Tibial artery (tissue), 4 donors: ENCODE measurements at regions not wholly inside any gene's neighbourhood (a gene's known extent, or its start where the extent isn't known, plus 50 kb on each side); places are given as distances from the start of the nearest gene placed in this dataset.

Source experiments
- DNase-seq, 2 donors: peaks; one replicate each; pipeline ENCODE4 v3.0.0-alpha.2; 2019
- H3K27ac ChIP-seq, 2 donors: fragments of 200-600 bp; sonication (generic) in 1 of 2; 1 replicate in 1 of 2; 2 replicates in 1 of 2; pipeline ENCODE4 v1.5.1; 2018 to 2019; ENCODE audit warnings: mild to moderate bottlenecking in 1 of 2
- H3K27me3 ChIP-seq, 2 donors: fragments of 200-600 bp; sonication (generic) in 1 of 2; one replicate each; pipeline versions ENCODE4 v1.5.1 to v1.6.0; 2016 to 2019
- H3K36me3 ChIP-seq, 3 donors: fragments of 200-600 bp; sonication (generic) in 2 of 3; one replicate each; pipeline ENCODE4 v1.5.1; 2016 to 2019; ENCODE audit warnings: mild to moderate bottlenecking in 2 of 3
- H3K4me1 ChIP-seq, 4 donors: fragments of 200-600 bp; sonication (generic) in 2 of 4; 1 replicate in 3 of 4; 2 replicates in 1 of 4; pipeline ENCODE4 v1.5.1; 2016 to 2019
- H3K4me3 ChIP-seq, 2 donors: fragments of 200-600 bp; sonication (generic) in 1 of 2; 1 replicate in 1 of 2; 2 replicates in 1 of 2; pipeline ENCODE4 v1.5.1; 2018 to 2019; ENCODE audit warnings: mild to moderate bottlenecking in 2 of 2
- H3K9me3 ChIP-seq, 3 donors: fragments of 200-600 bp; sonication (generic) in 1 of 3; one replicate each; pipeline ENCODE4 v1.5.1; 2016 to 2019
- intact Hi-C: fragments of 100-400 bp; cut with DNase I; formaldehyde crosslinking; loops from one replicate; pipeline ENCODE4 v1.15.0; 2023; ENCODE audit warnings: low total_unique reads
- TF ChIP-seq, protein P1 (sequence below), 2 experiments: fragments of 200-600 bp in 1 of 2; fragments of 450-650 bp in 1 of 2; IDR thresholded peaks; one replicate each; pipeline ENCODE4 v1.5.1; 2017 to 2019; ENCODE audit warnings: antibody characterized with exemption in 2 of 2, mild to moderate bottlenecking in 1 of 2, moderate library complexity in 1 of 2

DNA sequence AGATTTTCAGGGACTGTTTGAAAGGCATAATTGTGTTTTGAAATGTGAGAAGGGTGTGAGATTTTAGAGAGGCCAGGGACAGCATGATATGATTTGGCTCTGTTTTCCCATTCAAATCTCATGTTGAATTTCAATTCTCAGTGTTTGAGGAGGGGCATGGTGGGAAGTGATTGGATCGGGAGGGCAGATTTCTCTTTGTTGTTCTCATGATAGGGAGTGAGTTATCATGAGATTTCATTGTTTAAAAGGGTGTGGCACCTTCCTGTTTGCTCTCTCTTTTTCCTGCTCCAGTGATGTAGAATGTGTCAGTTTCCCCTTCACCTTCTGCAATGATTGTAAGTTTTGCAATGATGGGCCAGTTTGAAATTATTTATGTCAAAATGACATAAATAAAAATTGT, 113.0 kb upstream of the PCDH15 start:
- Histone ChIP-seq H3K4me3 (no peak overlapping the region), H3K27ac (no peak overlapping the region), H3K27me3 (no peaks in the 10 kb centered on the region), H3K36me3 (no peaks in the 10 kb centered on the region), H3K9me3 (peaks cover 0 to 8% (median 0%) of the 10 kb centered on the region in 3 donors), H3K4me1 (no peaks in the 10 kb centered on the region)
- no peak for DNase-seq
- intact Hi-C loops, result no loop called here
- TF ChIP-seq, protein P1, sequence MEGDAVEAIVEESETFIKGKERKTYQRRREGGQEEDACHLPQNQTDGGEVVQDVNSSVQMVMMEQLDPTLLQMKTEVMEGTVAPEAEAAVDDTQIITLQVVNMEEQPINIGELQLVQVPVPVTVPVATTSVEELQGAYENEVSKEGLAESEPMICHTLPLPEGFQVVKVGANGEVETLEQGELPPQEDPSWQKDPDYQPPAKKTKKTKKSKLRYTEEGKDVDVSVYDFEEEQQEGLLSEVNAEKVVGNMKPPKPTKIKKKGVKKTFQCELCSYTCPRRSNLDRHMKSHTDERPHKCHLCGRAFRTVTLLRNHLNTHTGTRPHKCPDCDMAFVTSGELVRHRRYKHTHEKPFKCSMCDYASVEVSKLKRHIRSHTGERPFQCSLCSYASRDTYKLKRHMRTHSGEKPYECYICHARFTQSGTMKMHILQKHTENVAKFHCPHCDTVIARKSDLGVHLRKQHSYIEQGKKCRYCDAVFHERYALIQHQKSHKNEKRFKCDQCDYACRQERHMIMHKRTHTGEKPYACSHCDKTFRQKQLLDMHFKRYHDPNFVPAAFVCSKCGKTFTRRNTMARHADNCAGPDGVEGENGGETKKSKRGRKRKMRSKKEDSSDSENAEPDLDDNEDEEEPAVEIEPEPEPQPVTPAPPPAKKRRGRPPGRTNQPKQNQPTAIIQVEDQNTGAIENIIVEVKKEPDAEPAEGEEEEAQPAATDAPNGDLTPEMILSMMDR (IDR thresholded peaks at IDR 0.05), result no peak

DNA sequence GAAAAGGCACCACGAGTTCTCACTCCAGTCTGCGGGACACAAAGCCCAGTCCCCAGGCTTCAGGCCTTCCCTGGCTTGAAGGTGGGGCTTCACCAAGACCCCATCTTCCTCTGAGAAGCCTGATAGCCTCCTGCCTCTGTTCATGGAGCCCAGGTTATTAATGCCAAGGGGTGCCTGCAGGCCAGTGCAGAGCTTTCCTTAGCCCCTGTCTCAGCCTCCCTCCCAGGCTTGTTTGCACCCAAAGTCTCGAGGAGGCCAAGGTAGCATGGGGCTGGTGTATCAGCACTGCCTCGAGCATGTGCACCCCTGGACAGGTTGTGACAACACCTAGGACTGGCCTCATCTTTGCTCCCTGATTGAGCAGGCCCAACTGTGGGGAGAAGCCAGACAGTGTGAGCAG, 108.1 kb upstream of the PCDH15 start:
- Histone ChIP-seq H3K9me3 (peaks cover 0 to 8% (median 0%) of the 10 kb centered on the region in 3 donors), H3K4me1 (no peaks in the 10 kb centered on the region), H3K4me3 (no peak overlapping the region), H3K27me3 (no peaks in the 10 kb centered on the region), H3K27ac (no peak overlapping the region), H3K36me3 (no peaks in the 10 kb centered on the region)
- intact Hi-C loops, result no loop called here
- TF ChIP-seq, protein P1 (IDR thresholded peaks at IDR 0.05), result no peak
- DNase-seq, result no peak

DNA sequence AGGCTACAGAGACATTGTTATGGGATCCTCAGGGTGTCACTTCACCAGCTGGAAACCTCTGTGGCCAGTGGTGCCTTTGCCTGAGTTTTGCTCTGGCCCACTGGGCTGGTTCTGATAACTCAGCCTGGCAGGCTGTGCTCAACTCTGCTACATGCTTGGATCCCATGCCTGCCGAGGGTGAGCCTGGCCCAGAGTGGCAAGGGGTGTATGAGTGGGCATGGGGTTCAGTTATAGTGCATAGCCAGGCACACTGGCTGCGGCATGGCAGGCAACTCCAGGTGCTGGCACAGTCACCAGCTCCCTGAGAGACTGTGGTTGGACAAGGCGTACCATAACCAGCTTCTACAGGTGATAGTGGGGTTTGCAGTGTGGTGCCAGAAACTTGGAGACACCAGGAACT, 107.0 kb upstream of the PCDH15 start:
- Histone ChIP-seq H3K4me1 (no peaks in the 10 kb centered on the region), H3K4me3 (no peak overlapping the region), H3K9me3 (peaks cover 0 to 2% (median 0%) of the 10 kb centered on the region in 3 donors), H3K27ac (no peak overlapping the region), H3K27me3 (no peaks in the 10 kb centered on the region), H3K36me3 (no peaks in the 10 kb centered on the region)
- TF ChIP-seq, protein P1 (IDR thresholded peaks at IDR 0.05), result no peak
- intact Hi-C loops, result no loop called here
- no peak for DNase-seq

DNA sequence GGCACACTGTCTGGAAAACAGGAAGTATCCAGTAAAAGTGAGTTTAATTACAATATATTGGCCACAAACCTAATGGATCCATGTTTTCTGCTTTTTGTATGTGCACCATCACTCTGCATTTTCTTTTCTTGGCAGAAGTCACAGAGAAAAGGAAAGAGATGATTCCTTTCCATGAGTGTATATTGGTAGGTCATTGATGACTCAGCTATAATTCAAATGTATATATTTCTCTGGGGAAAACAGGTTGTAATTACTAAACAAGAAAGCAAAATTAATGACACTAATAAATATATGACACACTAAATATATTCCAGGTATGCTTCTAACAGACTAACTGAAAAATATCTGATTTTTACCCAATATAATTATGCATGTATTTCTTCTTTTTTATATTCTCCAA, 105.9 kb upstream of the PCDH15 start:
- no peak for DNase-seq
- no peak overlapping the region for H3K4me3 ChIP-seq
- intact Hi-C loops, result no loop called here
- H3K9me3 ChIP-seq, result no peaks in the 10 kb centered on the region
- H3K27me3 ChIP-seq, result no peaks in the 10 kb centered on the region
- TF ChIP-seq, protein P1 (IDR thresholded peaks at IDR 0.05), result no peak
- H3K36me3 ChIP-seq, result no peaks in the 10 kb centered on the region
- no peaks in the 10 kb centered on the region for H3K4me1 ChIP-seq
- no peak overlapping the region for H3K27ac ChIP-seq

DNA sequence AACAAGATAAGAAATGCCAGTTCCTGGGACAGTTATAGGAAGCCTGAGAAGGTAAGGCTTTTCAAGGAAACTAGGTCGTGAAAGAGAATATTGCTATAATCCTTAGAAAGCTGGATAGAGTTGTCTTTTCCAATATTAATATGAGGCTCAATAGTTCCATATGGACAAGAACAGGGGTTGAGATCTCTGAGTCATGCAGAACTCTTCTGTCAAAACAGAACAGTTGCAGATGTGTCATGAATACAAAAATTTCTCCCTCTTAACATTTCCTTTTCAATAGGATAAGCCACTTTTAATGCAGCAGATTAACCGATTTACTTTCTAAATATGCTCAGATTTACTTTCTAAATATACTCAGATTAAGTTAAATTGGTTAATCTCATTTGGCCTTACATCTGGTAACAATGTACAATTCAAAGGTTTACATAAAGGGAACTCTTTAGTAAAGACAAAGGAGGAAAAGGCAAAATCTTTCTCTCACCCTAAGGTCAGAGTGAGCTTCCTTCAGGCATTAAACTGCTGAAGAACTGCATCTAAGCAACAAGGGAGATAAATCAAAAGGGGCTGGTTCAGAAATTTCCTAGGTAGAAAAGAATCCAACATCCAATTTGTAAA, 104.7 kb upstream of the PCDH15 start:
- Histone ChIP-seq H3K36me3 (no peaks in the 10 kb centered on the region), H3K4me1 (no peaks in the 10 kb centered on the region), H3K27me3 (no peaks in the 10 kb centered on the region), H3K27ac (no peak overlapping the region), H3K9me3 (no peaks in the 10 kb centered on the region), H3K4me3 (no peak overlapping the region)
- intact Hi-C loops, result no loop called here
- DNase-seq, result no peak
- TF ChIP-seq, protein P1 (IDR thresholded peaks at IDR 0.05), result no peak

DNA sequence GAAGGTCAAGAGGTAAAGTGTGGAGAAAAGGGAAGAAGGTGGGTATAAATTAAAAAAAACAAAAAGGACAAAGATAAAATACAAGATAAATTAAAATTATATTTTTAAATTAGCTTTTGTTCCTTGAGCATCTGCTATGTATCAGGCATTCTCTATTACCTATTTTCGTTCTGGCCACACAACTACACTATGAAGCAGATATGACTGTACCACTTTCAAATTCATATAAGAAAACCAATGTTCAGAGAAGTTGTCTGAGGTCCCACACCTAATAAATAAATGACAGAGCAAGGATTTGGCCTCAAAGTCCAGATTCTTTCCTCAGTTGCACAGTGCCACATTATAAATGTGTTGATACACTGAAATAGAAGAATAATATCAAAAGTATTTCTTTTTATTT, 103.8 kb upstream of the PCDH15 start:
- no peaks in the 10 kb centered on the region for H3K9me3 ChIP-seq
- no peak overlapping the region for H3K4me3 ChIP-seq
- no peaks in the 10 kb centered on the region for H3K4me1 ChIP-seq
- no peak for DNase-seq
- TF ChIP-seq, protein P1 (IDR thresholded peaks at IDR 0.05), result no peak
- H3K36me3 ChIP-seq, result no peaks in the 10 kb centered on the region
- no peaks in the 10 kb centered on the region for H3K27me3 ChIP-seq
- intact Hi-C loops, result no loop called here
- no peak overlapping the region for H3K27ac ChIP-seq
